Fibroblast of mammary gland (primary cell): ENCODE measurements at regions not wholly inside any gene's neighbourhood (a gene's known extent, or its start where the extent isn't known, plus 50 kb on each side); places are given as distances from the start of the nearest gene placed in this dataset.
"Not testable (repeated sequence)": the region's sequence is repeated elsewhere in the genome, so short reads cannot be mapped to it uniquely, and the experiment has no call there.

Experiments
- DNase-seq: peaks from one replicate; pipeline ENCODE4 v3.0.0-alpha.2; 2010; ENCODE audit warnings: low read depth
- H3K4me3 ChIP-seq: 2 replicates; pipeline ENCODE4 v1.5.1; 2011; ENCODE audit warnings: low read depth, mild to moderate bottlenecking, low read length, moderate library complexity; ENCODE audit not compliant: control insufficient read depth
- CTCF ChIP-seq: conservative IDR thresholded peaks from 2 replicates; pipeline ENCODE4 v1.5.1; 2011; ENCODE audit warnings: low read depth, low read length, inconsistent platforms; ENCODE audit not compliant: control insufficient read depth, insufficient read depth

DNA sequence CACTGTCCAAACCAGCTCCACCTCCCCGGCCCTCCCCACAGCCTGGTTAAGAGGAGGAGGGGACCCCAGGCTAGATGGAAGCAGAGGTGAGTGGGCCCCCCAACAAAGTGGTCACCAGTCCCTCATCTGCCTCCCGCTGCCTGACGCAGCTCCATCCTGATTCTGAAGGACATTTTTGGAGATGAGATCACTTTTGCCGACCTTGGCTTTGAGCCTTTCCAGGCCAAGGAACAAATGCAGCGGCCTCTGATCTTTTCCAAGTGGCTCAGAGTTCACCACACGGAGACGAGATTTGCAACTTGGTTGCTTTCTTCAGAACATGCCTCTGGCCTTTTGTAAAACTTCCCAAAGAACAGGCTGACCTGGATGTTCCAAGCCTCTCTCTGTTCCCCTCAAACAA lies 223.1 kb downstream of the NPHP4 start:
- no peak for TF ChIP-seq CTCF
- H3K4me3 ChIP-seq, result no peak overlapping the region
- no peak for DNase-seq

DNA sequence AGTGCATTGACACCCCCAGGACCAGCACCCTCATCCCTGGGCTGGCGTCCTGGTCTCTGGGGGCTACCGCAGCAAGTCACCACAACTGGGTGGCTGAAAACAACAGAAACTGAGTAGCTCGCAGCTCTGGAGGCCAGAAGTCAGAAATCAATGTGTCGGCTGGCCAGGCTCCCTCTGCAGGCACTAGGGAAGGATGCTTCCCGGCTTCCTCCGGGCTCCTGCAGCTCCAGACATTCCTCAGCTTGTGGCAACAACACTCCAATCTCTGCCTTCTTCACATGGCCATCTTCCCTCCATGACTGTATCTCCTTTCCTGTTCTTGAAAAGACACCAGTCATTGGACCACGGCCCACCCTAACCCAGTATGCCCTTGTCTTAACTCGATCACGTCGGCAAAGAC lies 224.2 kb downstream of the NPHP4 start:
- H3K4me3 ChIP-seq, result no peak overlapping the region
- no peak for DNase-seq
- TF ChIP-seq CTCF, result no peak

GRCh38 chr1:5766996-5767395 lies 225.2 kb downstream of the NPHP4 start:
- not testable (repeated sequence) for H3K4me3 ChIP-seq, DNase-seq

- no peak for TF ChIP-seq CTCF
- no peak overlapping the region for H3K4me3 ChIP-seq
- DNase-seq, result no peak
Measured at GRCh38 chr1:5765997-5766913, 226.0 kb downstream of the NPHP4 start.

DNA sequence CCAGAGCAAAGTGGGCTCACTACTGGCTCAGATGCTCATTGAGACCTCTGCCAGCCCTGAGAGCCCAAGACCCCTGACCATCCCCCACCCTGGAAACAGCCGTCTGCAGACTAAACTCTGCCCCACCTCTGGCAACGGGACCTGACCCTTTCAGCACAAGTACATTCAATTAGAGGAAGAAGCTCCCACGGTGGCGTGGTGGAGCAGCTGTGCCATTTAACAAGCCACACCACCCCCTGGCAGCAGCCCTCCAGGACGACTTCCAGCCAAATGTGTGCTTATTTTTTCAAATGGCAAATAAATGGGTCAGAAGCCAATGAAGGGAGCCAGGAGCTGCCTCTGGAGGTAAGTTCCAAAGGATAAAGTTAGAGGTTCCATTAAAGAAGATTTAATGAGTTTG lies 226.7 kb downstream of the NPHP4 start:
- TF ChIP-seq CTCF, result no peak
- DNase-seq, result no peak
- no peak overlapping the region for H3K4me3 ChIP-seq

DNA sequence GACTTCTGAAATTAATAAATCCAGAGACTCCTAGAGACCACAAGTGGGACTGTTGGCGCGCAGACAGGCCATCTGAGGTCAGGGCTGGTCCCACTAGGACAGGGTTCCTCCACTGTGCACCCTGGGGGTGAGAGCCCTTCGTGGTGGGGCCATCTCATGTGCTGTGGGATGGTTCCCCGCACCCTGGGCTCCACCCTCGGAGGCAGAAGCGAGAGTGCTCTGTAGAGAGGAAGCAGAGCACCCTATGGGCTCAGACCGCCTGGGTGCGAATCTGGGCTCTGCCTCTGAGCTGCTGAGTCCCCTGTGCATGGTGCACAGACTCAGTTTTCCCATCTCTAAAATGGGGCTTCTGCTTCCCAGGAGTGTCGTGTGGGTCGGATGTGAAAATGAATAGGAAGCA lies 227.3 kb downstream of the NPHP4 start:
- no peak overlapping the region for H3K4me3 ChIP-seq
- no peak for TF ChIP-seq CTCF

GRCh38 chr1:5764464-5764863 lies 227.8 kb downstream of the NPHP4 start:
- DNase-seq, result no peak
- TF ChIP-seq CTCF, result no peak
- H3K4me3 ChIP-seq, result no peak overlapping the region

More for the DNA sequence above, 227.3 kb downstream of the NPHP4 start:
- no peak for DNase-seq
